PC-3 (cell line): ENCODE measurements at regions not wholly inside any gene's neighbourhood (a gene's known extent, or its start where the extent isn't known, plus 50 kb on each side); places are given as distances from the start of the nearest gene placed in this dataset.

ENCODE experiments used
- ATAC-seq: fragments of 200-7000 bp; cut with Tn5 transposase; 2 replicates; pipeline ENCODE4 v1.9.1; 2020; ENCODE audit warnings: mild to moderate bottlenecking, moderate library complexity
- BruUV-seq: library from RNA; stranded (reverse); fragments of 400-500 nt; replicated peaks from 2 replicates; lab custom pipeline; 2021; lab: Mats Ljungman, UMichigan
- CTCF ChIA-PET: fragments of 300-600 bp; sonication (Branson Sonifier 250); formaldehyde crosslinking; loops from one replicate; lab custom pipeline; 2022; ENCODE audit warnings: antibody characterized with exemption; lab: Charles Lee
- POLR2A ChIA-PET: fragments of 300-600 bp; sonication (Branson Sonifier 250); formaldehyde crosslinking; loops from one replicate; lab custom pipeline; 2022; ENCODE audit warnings: antibody characterized with exemption; ENCODE audit not compliant: unreplicated experiment; lab: Charles Lee
- DNase-seq: peaks from one replicate; pipeline ENCODE4 v3.0.0-alpha.2; 2015
- H2AFZ ChIP-seq: fragments of 300-600 bp; sonication (generic); 2 replicates; pipeline ENCODE4 v1.6.0; 2016; ENCODE audit warnings: antibody characterized with exemption, low read length
- H3F3A ChIP-seq: fragments of 300-600 bp; sonication (generic); one replicate; pipeline ENCODE4 v1.6.0; 2017; ENCODE audit warnings: antibody characterized with exemption, low read length, control low read depth, mild to moderate bottlenecking; ENCODE audit not compliant: unreplicated experiment
- H3K27ac ChIP-seq: fragments of 300-600 bp; sonication (generic); 2 replicates; pipeline ENCODE4 v1.5.1; 2016; ENCODE audit warnings: mild to moderate bottlenecking, low read length
- H3K27me3 ChIP-seq: fragments of 300-600 bp; sonication (generic); 2 replicates; pipeline ENCODE4 v1.6.1; 2016; ENCODE audit warnings: low read length, mixed read lengths
- H3K36me3 ChIP-seq: fragments of 300-600 bp; sonication (generic); 2 replicates; pipeline ENCODE4 v1.6.1; 2016; ENCODE audit warnings: low read depth, mixed run types, low read length, mixed read lengths
- H3K4me1 ChIP-seq: fragments of 300-600 bp; sonication (generic); 2 replicates; pipeline ENCODE4 v1.5.1; 2016; ENCODE audit warnings: low read length; ENCODE audit not compliant: insufficient read depth
- H3K4me2 ChIP-seq: fragments of 300-600 bp; sonication (generic); 2 replicates; pipeline ENCODE4 v1.6.0; 2016; ENCODE audit warnings: low read length
- H3K4me3 ChIP-seq: fragments of 300-600 bp; sonication (generic); 2 replicates; pipeline ENCODE4 v1.5.1; 2016; ENCODE audit warnings: mild to moderate bottlenecking, low read length, mixed read lengths
- H3K79me2 ChIP-seq: fragments of 300-600 bp; sonication (generic); 2 replicates; pipeline ENCODE4 v1.6.1; 2017; ENCODE audit warnings: low read length, mixed read lengths
- H3K9ac ChIP-seq: fragments of 300-600 bp; sonication (generic); 2 replicates; pipeline ENCODE4 v1.6.0; 2016; ENCODE audit warnings: mild to moderate bottlenecking, low read length
- H3K9me2 ChIP-seq: fragments of 300-600 bp; sonication (generic); replicated peaks from 2 replicates; pipeline ENCODE4 v1.6.1; 2016; ENCODE audit warnings: mixed run types, low read length, mixed read lengths
- H3K9me3 ChIP-seq: fragments of 300-600 bp; sonication (generic); 2 replicates; pipeline ENCODE4 v1.6.1; 2016; ENCODE audit warnings: low read length, mixed read lengths
- H4K20me1 ChIP-seq: fragments of 300-600 bp; sonication (generic); 2 replicates; pipeline ENCODE4 v1.6.1; 2016; ENCODE audit warnings: low read length, mixed read lengths
- EZH2 ChIP-seq: fragments of 300-600 bp; sonication (generic); IDR thresholded peaks from one replicate; pipeline ENCODE4 v1.6.1; 2017; ENCODE audit warnings: antibody characterized with exemption, mild to moderate bottlenecking, low read length; ENCODE audit not compliant: unreplicated experiment
- EZH2phosphoT487 ChIP-seq: fragments of 300-600 bp; sonication (generic); IDR thresholded peaks from 2 replicates; pipeline ENCODE4 v1.6.1; 2018; ENCODE audit warnings: mild to moderate bottlenecking, antibody characterized with exemption, low read length, borderline replicate concordance
- intact Hi-C: fragments of 100-400 bp; cut with micrococcal nuclease; formaldehyde crosslinking; loops from 2 replicates; pipeline ENCODE4 v1.9.0; 2023
- TF ChIP-seq, protein P1 (sequence below): fragments of 300-600 bp; sonication (generic); conservative IDR thresholded peaks from 2 replicates; pipeline ENCODE4 v1.5.1; 2017; ENCODE audit warnings: antibody characterized with exemption, low read depth, mild to moderate bottlenecking, low read length

DNA sequence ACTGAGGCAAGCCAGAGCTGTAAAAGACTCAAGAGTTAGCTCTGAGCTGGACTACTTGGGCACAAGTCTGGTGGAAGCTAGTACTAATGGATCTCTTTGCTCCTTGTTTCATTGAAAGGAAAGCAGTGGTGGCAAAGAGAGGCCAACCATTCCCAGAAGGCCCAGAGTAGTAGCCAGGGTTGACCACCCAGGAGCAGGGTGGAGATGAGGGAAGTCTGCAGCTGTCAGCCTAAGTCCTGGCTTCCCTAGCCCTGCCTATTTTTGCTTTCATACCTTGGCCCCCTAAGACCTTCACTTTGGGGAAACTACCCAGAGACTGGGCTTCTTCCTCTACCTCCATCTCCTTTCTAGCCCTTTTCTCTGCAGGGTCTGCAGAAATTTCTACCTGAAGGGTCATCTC lies 155.0 kb upstream of the NCAM1 start:
- H3K4me3 ChIP-seq: no peak overlapping the region
- DNase-seq (no peak), ATAC-seq (no peak)
- H3K4me1 ChIP-seq: no peaks in the 10 kb centered on the region
- no peaks in the 10 kb centered on the region for H4K20me1 ChIP-seq
- BruUV-seq: no TSS peak
- no peak overlapping the region for H2AFZ ChIP-seq
- no peaks in the 10 kb centered on the region for H3K27me3 ChIP-seq
- ChIA-PET POLR2A (no interaction called here), CTCF (no interaction called here)
- H3K79me2 ChIP-seq: no peaks in the 10 kb centered on the region
- H3K9ac ChIP-seq: no peak overlapping the region
- no peaks in the 10 kb centered on the region for H3K36me3 ChIP-seq
- no peaks in the 10 kb centered on the region for H3K9me2 ChIP-seq
- H3F3A ChIP-seq: no peaks in the 10 kb centered on the region
- H3K9me3 ChIP-seq: no peaks in the 10 kb centered on the region
- no peak overlapping the region for H3K4me2 ChIP-seq
- intact Hi-C loops: no loop called here
- H3K27ac ChIP-seq: no peak overlapping the region
- TF ChIP-seq, protein P1, sequence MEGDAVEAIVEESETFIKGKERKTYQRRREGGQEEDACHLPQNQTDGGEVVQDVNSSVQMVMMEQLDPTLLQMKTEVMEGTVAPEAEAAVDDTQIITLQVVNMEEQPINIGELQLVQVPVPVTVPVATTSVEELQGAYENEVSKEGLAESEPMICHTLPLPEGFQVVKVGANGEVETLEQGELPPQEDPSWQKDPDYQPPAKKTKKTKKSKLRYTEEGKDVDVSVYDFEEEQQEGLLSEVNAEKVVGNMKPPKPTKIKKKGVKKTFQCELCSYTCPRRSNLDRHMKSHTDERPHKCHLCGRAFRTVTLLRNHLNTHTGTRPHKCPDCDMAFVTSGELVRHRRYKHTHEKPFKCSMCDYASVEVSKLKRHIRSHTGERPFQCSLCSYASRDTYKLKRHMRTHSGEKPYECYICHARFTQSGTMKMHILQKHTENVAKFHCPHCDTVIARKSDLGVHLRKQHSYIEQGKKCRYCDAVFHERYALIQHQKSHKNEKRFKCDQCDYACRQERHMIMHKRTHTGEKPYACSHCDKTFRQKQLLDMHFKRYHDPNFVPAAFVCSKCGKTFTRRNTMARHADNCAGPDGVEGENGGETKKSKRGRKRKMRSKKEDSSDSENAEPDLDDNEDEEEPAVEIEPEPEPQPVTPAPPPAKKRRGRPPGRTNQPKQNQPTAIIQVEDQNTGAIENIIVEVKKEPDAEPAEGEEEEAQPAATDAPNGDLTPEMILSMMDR: no peak
- TF ChIP-seq EZH2: no peak
- TF ChIP-seq EZH2phosphoT487: no peak

DNA sequence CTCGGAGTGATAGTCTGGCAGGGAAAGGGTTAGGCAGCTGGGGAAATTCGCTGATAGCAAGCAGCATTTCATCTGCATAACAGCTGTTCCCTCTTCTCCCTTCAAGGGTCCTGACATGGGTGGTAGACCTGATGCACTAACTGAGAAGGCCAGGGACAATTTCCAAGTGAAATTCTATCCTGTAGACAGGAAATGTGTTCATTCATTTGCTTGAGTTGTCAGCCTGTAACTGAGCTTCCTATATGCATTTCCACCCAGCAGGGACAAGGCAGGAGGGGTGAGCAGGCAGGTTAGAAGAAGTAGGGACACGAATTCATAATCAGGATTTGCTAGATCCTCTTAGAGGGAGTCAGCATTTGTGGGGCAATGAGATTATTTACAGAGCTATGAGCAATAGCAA lies 154.3 kb upstream of the NCAM1 start:
- CTCF ChIA-PET: no interaction called here
- TF ChIP-seq, protein P1: no peak
- TF ChIP-seq EZH2: no peak
- no peak for TF ChIP-seq EZH2phosphoT487
- no TSS peak for BruUV-seq

DNA sequence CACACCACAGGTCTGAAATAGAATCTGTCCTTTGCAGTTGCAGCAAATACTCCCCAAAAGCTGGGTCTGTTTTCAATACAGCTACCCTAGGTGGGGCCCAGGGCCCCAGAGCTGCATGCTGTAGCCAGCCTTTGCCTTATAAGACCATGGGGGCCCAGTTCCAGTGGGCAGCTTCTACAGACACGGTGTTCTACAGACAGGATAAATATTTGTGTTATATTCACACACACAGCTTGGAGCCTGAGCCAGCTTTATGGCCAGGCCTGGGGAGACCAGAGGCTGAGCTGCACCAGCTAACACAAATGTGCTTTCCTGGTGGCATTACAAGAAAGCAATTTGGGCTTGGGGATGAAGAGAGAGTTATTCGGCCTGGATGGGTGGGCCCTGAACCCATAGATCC lies 151.8 kb upstream of the NCAM1 start:
- H3K4me3 ChIP-seq: no peak overlapping the region

More for the DNA sequence above, 154.3 kb upstream of the NCAM1 start:
- Histone ChIP-seq H4K20me1 (no peaks in the 10 kb centered on the region), H3F3A (no peaks in the 10 kb centered on the region), H3K4me2 (no peak overlapping the region), H3K27me3 (no peaks in the 10 kb centered on the region), H3K36me3 (no peaks in the 10 kb centered on the region), H2AFZ (no peak overlapping the region), H3K4me3 (no peak overlapping the region), H3K9me2 (no peaks in the 10 kb centered on the region), H3K27ac (no peak overlapping the region), H3K9me3 (no peaks in the 10 kb centered on the region), H3K79me2 (no peaks in the 10 kb centered on the region), H3K4me1 (no peaks in the 10 kb centered on the region), H3K9ac (no peak overlapping the region)
- DNase-seq: no peak
- ATAC-seq: no peak
- intact Hi-C loops: no loop called here
- POLR2A ChIA-PET: no interaction called here

More for the DNA sequence above, 151.8 kb upstream of the NCAM1 start:
- Histone ChIP-seq H3K9ac (no peak overlapping the region), H3K4me2 (no peak overlapping the region), H4K20me1 (no peaks in the 10 kb centered on the region), H3K36me3 (no peaks in the 10 kb centered on the region), H3K9me3 (no peaks in the 10 kb centered on the region), H3K4me1 (no peaks in the 10 kb centered on the region), H3K27ac (no peak overlapping the region), H3F3A (no peaks in the 10 kb centered on the region), H3K79me2 (no peaks in the 10 kb centered on the region), H2AFZ (no peak overlapping the region), H3K27me3 (no peaks in the 10 kb centered on the region), H3K9me2 (no peaks in the 10 kb centered on the region)
- no peak for ATAC-seq
- ChIA-PET POLR2A (no interaction called here), CTCF (no interaction called here)
- intact Hi-C loops: no loop called here
- no TSS peak for BruUV-seq
- TF ChIP-seq EZH2phosphoT487 (no peak), EZH2 (no peak)
- TF ChIP-seq, protein P1: no peak
- no peak for DNase-seq
